ENCODE measurements at regions not wholly inside any gene's neighbourhood (a gene's known extent, or its start where the extent isn't known, plus 50 kb on each side); places are given as distances from the start of the nearest gene placed in this dataset.
A peak's percentile ranks its signal among the peaks of the same experiment; 100 is the strongest.

DNA sequence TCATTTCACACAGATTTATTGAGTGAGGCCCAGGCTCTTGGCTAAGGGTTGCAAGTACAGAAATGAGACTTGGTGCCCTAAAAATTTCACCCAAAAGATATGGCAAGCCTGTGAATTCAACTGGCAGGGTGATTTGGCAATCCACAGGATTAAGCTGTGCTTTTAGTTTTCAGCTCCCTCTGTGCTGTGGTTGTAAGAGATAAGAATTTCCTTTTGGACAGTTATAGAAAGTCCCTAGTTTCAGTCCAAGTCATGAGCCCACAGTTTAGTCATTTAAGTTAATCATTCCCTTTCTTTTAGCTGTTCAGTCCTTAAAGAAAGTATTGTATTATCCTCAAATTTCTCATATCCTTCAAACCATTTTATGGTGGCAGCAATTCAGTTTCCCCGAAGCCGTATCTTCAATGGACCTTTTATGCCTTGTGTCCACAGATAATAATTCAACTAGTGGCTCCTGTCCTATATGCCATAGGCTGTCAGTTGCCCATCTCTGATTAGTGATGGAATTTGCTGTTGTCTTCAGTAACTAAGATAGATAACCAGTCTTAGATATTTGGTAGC is 73.4 kb upstream of the NAMPT start:
- WGBS, 2 donors: 14 to 24% methylated on average over 2 of the region's 2 CpGs
- H3K36me3 ChIP-seq (replicated peaks in 1 of 2; ENCODE audit: insufficient read depth in 1 of 2, low read depth in 2 of 2): no peaks in the 10 kb centered on the region
- H3K9me3 ChIP-seq: no peaks in the 10 kb centered on the region
- no peaks in the 10 kb centered on the region for H3K27me3 ChIP-seq
- intact Hi-C loops (cut with DNase I): no loop called here
- H3K4me3 ChIP-seq: no peak overlapping the region
- peaks cover 13% of the 10 kb centered on the region for H3K4me1 ChIP-seq
- H3K27ac ChIP-seq: peak overlapping the region; percentile 12 to 78 (median 68)
- ATAC-seq (peak; percentile 96), DNase-seq (peak in 1 of 4 donors; percentile 20)
- TF ChIP-seq, protein P1, sequence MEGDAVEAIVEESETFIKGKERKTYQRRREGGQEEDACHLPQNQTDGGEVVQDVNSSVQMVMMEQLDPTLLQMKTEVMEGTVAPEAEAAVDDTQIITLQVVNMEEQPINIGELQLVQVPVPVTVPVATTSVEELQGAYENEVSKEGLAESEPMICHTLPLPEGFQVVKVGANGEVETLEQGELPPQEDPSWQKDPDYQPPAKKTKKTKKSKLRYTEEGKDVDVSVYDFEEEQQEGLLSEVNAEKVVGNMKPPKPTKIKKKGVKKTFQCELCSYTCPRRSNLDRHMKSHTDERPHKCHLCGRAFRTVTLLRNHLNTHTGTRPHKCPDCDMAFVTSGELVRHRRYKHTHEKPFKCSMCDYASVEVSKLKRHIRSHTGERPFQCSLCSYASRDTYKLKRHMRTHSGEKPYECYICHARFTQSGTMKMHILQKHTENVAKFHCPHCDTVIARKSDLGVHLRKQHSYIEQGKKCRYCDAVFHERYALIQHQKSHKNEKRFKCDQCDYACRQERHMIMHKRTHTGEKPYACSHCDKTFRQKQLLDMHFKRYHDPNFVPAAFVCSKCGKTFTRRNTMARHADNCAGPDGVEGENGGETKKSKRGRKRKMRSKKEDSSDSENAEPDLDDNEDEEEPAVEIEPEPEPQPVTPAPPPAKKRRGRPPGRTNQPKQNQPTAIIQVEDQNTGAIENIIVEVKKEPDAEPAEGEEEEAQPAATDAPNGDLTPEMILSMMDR (IDR thresholded peaks at IDR 0.05): no peak
- TF ChIP-seq POLR2A (IDR thresholded peaks at IDR 0.05): no peak

DNA sequence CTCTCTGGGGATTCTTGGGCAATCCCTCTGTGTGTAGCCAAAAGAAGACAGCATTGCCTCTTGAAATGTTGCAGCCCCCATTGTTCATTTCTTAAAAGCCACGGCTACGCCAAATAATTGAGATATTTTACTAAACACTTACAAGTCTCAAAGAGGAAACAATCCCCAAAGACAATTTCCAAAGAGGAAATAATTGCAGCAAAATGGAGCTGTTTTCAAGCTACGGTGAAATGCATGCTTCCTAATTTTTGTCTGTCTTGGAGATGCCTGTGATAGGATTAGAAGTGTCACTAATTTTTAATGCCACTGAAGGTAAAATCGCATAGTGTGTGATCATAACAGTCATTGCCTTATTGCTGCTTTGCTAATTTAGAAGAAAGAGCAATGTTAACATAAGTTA is 72.9 kb upstream of the NAMPT start:
- Histone ChIP-seq H3K9me3 (no peaks in the 10 kb centered on the region), H3K27ac (peak overlapping the region; percentile 12 to 78 (median 68)), H3K36me3 (replicated peaks in 1 of 2; ENCODE audit: insufficient read depth in 1 of 2, low read depth in 2 of 2) (no peaks in the 10 kb centered on the region), H3K4me1 (peaks cover 13% of the 10 kb centered on the region), H3K4me3 (no peak overlapping the region), H3K27me3 (no peaks in the 10 kb centered on the region)
- no peak for TF ChIP-seq POLR2A (IDR thresholded peaks at IDR 0.05)
- TF ChIP-seq, protein P1 (IDR thresholded peaks at IDR 0.05): no peak
- WGBS, 2 donors: 51 to 73% methylated on average over 4 of the region's 4 CpGs
- intact Hi-C loops (cut with DNase I): no loop called here
- ATAC-seq: no peak
- no peak for DNase-seq

DNA sequence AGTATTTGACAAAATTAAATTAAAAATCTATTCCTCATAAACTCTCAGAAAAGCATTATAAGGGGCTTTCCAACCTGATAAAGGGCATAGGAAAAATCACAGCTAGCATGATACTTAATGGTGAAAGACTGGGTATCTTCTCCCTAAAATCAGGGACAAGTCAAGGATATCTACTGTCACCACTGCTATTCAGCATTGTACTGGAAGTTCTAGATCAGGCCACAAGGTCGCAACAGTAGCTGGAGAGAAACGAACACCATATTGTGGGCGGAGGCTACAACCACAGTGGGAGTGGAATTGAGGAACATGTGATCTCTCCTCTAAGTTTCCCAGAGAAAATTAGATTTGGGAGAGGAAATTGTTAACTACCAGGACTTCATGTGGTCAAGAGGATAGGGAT is 70.0 kb upstream of the NAMPT start:
- 84 to 87% methylated on average over 3 of the region's 3 CpGs for WGBS, 2 donors
- Histone ChIP-seq H3K27ac (no peak overlapping the region), H3K4me1 (peaks cover 13% of the 10 kb centered on the region), H3K4me3 (no peak overlapping the region), H3K36me3 (replicated peaks in 1 of 2; ENCODE audit: insufficient read depth in 1 of 2, low read depth in 2 of 2) (no peaks in the 10 kb centered on the region), H3K9me3 (no peaks in the 10 kb centered on the region), H3K27me3 (no peaks in the 10 kb centered on the region)
- no peak for DNase-seq
- no peak for TF ChIP-seq POLR2A (IDR thresholded peaks at IDR 0.05)
- TF ChIP-seq, protein P1 (IDR thresholded peaks at IDR 0.05): no peak
- no peak for ATAC-seq
- intact Hi-C loops (cut with DNase I): no loop called here

DNA sequence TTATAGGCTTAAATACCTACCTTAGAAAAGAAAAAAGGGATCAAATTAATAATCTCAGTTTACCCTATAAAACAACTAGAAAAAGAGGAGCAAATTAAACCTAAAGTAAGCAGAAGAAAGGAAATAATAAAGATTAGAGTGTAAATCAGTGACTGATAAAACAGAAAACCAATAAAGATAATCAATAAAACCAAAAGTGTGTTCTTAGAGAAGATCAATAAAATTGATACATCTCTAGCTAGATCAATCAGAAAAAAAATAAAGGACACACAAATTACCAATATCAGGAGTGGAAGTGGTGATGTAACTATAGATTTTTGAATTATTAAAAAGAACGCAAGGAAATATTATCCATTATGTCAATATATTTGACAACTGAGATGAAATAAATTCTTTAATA is 69.2 kb upstream of the NAMPT start:
- TF ChIP-seq, protein P1 (IDR thresholded peaks at IDR 0.05): no peak
- no peak for TF ChIP-seq POLR2A (IDR thresholded peaks at IDR 0.05)
- peaks cover 0 to 5% (median 0%) of the 10 kb centered on the region in 3 donors for H3K9me3 ChIP-seq
- peaks cover 13% of the 10 kb centered on the region for H3K4me1 ChIP-seq
- H3K27me3 ChIP-seq: no peaks in the 10 kb centered on the region
- ATAC-seq: no peak
- H3K4me3 ChIP-seq: no peak overlapping the region
- DNase-seq: no peak
- 0 to 37% methylated on average over 1 of the region's 1 CpG for WGBS, 2 donors
- no peaks in the 10 kb centered on the region for H3K36me3 ChIP-seq (replicated peaks in 1 of 2; ENCODE audit: insufficient read depth in 1 of 2, low read depth in 2 of 2)
- no peak overlapping the region for H3K27ac ChIP-seq
- intact Hi-C loops (cut with DNase I): no loop called here

DNA sequence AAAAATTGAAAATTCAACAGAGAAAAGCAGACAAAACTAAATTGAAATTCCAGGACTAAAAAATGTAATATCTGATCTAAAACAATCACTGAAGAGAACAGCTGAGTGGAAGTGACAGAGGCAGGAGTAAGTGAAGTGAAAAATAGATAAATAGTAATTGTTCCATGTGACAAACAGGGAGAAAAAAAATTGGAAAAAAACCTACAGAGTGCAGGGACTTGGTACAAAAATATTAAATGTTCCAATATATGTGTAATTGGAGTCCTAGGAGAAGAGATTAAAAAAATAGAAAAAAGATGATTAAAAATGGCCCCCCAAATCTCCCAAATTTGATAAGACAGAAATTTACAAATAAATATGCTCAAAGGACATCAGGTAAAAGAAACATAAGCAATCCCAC is 63.4 kb upstream of the NAMPT start:
- Histone ChIP-seq H3K36me3 (replicated peaks in 1 of 2; ENCODE audit: insufficient read depth in 1 of 2, low read depth in 2 of 2) (no peaks in the 10 kb centered on the region), H3K27ac (no peak overlapping the region), H3K9me3 (peaks cover 0 to 11% (median 0%) of the 10 kb centered on the region in 3 donors), H3K27me3 (no peaks in the 10 kb centered on the region), H3K4me3 (no peak overlapping the region), H3K4me1 (no peaks in the 10 kb centered on the region)
- no peak for TF ChIP-seq POLR2A (IDR thresholded peaks at IDR 0.05)
- TF ChIP-seq, protein P1 (IDR thresholded peaks at IDR 0.05): no peak
- intact Hi-C loops (cut with DNase I): no loop called here
- no peak for ATAC-seq
- DNase-seq: no peak

All from body of pancreas (tissue), 4 donors.